ENCODE measurements at regions not wholly inside any gene's neighbourhood (a gene's known extent, or its start where the extent isn't known, plus 50 kb on each side); places are given as distances from the start of the nearest gene placed in this dataset.

- POLR2A ChIA-PET: no interaction called here
- no TSS peak for BruUV-seq (replicated peaks)
- no peak for TF ChIP-seq CTCF (IDR thresholded peaks at IDR 0.05; ENCODE audit: unreplicated experiment)
- intact Hi-C loops (cut with micrococcal nuclease): no loop called here
- Mint-ChIP-seq H3K36me3 (ENCODE audit: insufficient read depth, unreplicated experiment) (no peaks in the 10 kb centered on the region), H3K27ac (ENCODE audit: low read depth, unreplicated experiment) (no peak overlapping the region), H3K9me3 (ENCODE audit: unreplicated experiment) (no peaks in the 10 kb centered on the region), H3K4me1 (ENCODE audit: insufficient read depth, unreplicated experiment) (no peaks in the 10 kb centered on the region), H3K27me3 (ENCODE audit: insufficient read depth, unreplicated experiment) (no peaks in the 10 kb centered on the region), H3K4me3 (ENCODE audit: unreplicated experiment) (no peak overlapping the region)
- CTCF ChIA-PET: no interaction called here
- no peak for DNase-seq (ENCODE audit: unreplicated experiment)
Observed at GRCh38 chr13:33999811-34000605, 182.1 kb downstream of the RFC3 start.

GRCh38 chr13:34000955-34001354 is 183.0 kb downstream of the RFC3 start:
- no peak for DNase-seq (ENCODE audit: unreplicated experiment)
- Mint-ChIP-seq H3K4me1 (ENCODE audit: insufficient read depth, unreplicated experiment) (no peaks in the 10 kb centered on the region), H3K36me3 (ENCODE audit: insufficient read depth, unreplicated experiment) (no peaks in the 10 kb centered on the region), H3K27me3 (ENCODE audit: insufficient read depth, unreplicated experiment) (no peaks in the 10 kb centered on the region), H3K27ac (ENCODE audit: low read depth, unreplicated experiment) (no peak overlapping the region), H3K4me3 (ENCODE audit: unreplicated experiment) (no peak overlapping the region), H3K9me3 (ENCODE audit: unreplicated experiment) (no peaks in the 10 kb centered on the region)
- BruUV-seq (replicated peaks): no TSS peak
- TF ChIP-seq CTCF (IDR thresholded peaks at IDR 0.05; ENCODE audit: unreplicated experiment): no peak
- intact Hi-C loops (cut with micrococcal nuclease): no loop called here
- POLR2A ChIA-PET: no interaction called here
- CTCF ChIA-PET: no interaction called here

- Mint-ChIP-seq H3K36me3 (ENCODE audit: insufficient read depth, unreplicated experiment) (no peaks in the 10 kb centered on the region), H3K4me3 (ENCODE audit: unreplicated experiment) (no peak overlapping the region), H3K4me1 (ENCODE audit: insufficient read depth, unreplicated experiment) (no peaks in the 10 kb centered on the region), H3K27ac (ENCODE audit: low read depth, unreplicated experiment) (no peak overlapping the region), H3K9me3 (ENCODE audit: unreplicated experiment) (no peaks in the 10 kb centered on the region), H3K27me3 (ENCODE audit: insufficient read depth, unreplicated experiment) (no peaks in the 10 kb centered on the region)
- CTCF ChIA-PET: no interaction called here
- no TSS peak for BruUV-seq (replicated peaks)
- intact Hi-C loops (cut with micrococcal nuclease): no loop called here
- POLR2A ChIA-PET: no interaction called here
- no peak for DNase-seq (ENCODE audit: unreplicated experiment)
- TF ChIP-seq CTCF (IDR thresholded peaks at IDR 0.05; ENCODE audit: unreplicated experiment): no peak
Observed at GRCh38 chr13:34001389-34001788, 183.4 kb downstream of the RFC3 start.

- ChIA-PET POLR2A (no interaction called here), CTCF (no interaction called here)
- no peak for TF ChIP-seq CTCF (IDR thresholded peaks at IDR 0.05; ENCODE audit: unreplicated experiment)
- DNase-seq (ENCODE audit: unreplicated experiment): no peak
- Mint-ChIP-seq H3K27ac (ENCODE audit: low read depth, unreplicated experiment) (no peak overlapping the region), H3K4me3 (ENCODE audit: unreplicated experiment) (no peak overlapping the region), H3K36me3 (ENCODE audit: insufficient read depth, unreplicated experiment) (no peaks in the 10 kb centered on the region), H3K9me3 (ENCODE audit: unreplicated experiment) (no peaks in the 10 kb centered on the region), H3K27me3 (ENCODE audit: insufficient read depth, unreplicated experiment) (no peaks in the 10 kb centered on the region), H3K4me1 (ENCODE audit: insufficient read depth, unreplicated experiment) (no peaks in the 10 kb centered on the region)
- BruUV-seq (replicated peaks): no TSS peak
- intact Hi-C loops (cut with micrococcal nuclease): no loop called here
Observed at GRCh38 chr13:34002141-34002540, 184.2 kb downstream of the RFC3 start.

Data from MCF 10A (cell line).